ENCODE measurements at regions not wholly inside any gene's neighbourhood (a gene's known extent, or its start where the extent isn't known, plus 50 kb on each side); places are given as distances from the start of the nearest gene placed in this dataset.

DNA sequence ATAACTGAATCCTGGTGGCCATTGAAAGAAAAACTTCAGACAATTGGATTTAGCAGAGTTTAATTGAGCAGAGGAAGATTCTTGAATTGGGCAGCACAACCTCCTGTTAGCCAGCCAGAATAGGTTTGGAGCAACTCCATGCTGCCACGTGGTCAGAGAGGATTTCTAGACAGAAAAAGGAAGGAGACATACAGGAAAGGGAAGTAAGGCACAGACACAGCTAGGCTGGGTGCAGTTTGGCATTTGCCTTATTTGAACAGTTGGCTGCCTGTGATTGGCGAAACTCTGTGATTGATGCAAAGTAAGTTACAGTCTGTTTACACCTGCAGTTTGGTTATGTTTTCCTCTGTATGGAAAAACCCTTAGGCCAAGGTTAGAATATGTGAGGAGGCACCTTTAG, 85.8 kb upstream of the SPATA13 start:
- peaks cover 7% of the 10 kb centered on the region for H3K4me1 ChIP-seq (ENCODE audit: control insufficient read depth, insufficient read depth, low read length)
- no peaks in the 10 kb centered on the region for H3K27me3 ChIP-seq (ENCODE audit: control insufficient read depth, insufficient read depth, low read length)
- no peak overlapping the region for H3K4me3 ChIP-seq (ENCODE audit: low read depth, low read length)
- no peaks in the 10 kb centered on the region for H3K36me3 ChIP-seq (ENCODE audit: control insufficient read depth, insufficient read depth, low read length)
- no peaks in the 10 kb centered on the region for H3K9me3 ChIP-seq (ENCODE audit: control insufficient read depth, insufficient read depth, low read length)
- no peak overlapping the region for H3K9ac ChIP-seq (ENCODE audit: low read depth, low read length)

DNA sequence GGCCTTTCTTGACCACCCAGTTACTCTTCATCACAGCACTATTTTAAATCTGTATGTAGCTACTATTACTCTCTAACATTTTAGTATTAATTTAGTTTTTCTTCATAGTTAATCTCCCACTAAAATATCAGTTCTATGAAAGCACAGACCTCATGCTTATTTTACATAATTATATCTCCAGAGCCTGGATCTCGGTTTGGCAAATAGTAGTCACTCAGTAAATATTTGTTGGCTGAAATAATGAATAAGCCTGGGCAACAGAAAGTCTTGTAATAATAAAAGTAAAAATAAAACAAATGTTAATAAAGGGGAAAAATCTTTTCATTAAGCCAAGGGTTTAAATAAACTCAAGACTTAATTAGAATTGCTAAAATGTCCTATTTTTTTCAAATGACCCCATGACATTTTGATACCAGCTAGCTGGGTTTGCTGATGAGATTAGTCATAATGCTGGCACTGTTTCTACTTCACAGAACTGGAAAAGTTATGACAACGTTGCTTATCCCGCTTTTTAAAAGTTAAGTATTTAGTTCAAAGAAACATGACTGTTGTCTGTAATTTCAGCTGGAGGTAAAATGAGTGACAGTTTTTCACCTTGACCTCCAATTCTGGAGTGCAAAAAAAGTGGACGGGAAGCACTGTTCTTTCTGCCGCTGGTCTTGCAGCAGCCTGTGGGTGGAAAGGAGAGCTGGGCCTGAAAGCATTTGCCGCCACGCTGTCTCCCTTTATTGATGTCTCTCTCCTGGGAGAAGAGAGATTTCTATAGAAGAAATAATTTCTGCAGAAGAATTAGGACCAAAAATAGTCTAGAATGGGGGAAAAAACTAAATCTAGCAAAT, 85.2 kb upstream of the SPATA13 start:
- no peak overlapping the region for H3K9ac ChIP-seq (ENCODE audit: low read depth, low read length)
- H3K4me3 ChIP-seq (ENCODE audit: low read depth, low read length) = no peak overlapping the region
- H3K36me3 ChIP-seq (ENCODE audit: control insufficient read depth, insufficient read depth, low read length) = no peaks in the 10 kb centered on the region
- H3K4me1 ChIP-seq (ENCODE audit: control insufficient read depth, insufficient read depth, low read length) = peaks cover 7% of the 10 kb centered on the region
- H3K27me3 ChIP-seq (ENCODE audit: control insufficient read depth, insufficient read depth, low read length) = no peaks in the 10 kb centered on the region
- H3K9me3 ChIP-seq (ENCODE audit: control insufficient read depth, insufficient read depth, low read length) = no peaks in the 10 kb centered on the region

DNA sequence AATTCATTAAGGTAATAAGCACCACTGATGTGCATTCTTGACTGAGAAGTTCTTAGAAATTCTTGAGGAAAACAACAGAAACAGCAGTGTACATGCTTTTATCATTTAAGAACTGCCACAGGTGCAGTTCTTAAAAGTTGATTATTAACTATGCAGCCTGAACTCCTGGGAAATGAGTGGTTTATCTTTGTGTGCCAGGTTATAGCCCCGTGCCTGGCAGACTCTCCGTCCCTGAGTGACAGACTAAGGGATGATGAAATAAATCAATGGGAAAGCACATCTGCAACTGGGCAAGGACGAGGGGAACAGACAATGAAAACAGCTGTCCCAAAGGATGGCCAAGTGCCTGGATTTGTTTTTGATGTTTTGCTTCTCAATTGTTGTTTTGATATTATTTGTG, 84.4 kb upstream of the SPATA13 start:
- Histone ChIP-seq H3K36me3 (ENCODE audit: control insufficient read depth, insufficient read depth, low read length) (no peaks in the 10 kb centered on the region), H3K27me3 (ENCODE audit: control insufficient read depth, insufficient read depth, low read length) (no peaks in the 10 kb centered on the region), H3K4me3 (ENCODE audit: low read depth, low read length) (no peak overlapping the region), H3K9me3 (ENCODE audit: control insufficient read depth, insufficient read depth, low read length) (no peaks in the 10 kb centered on the region), H3K4me1 (ENCODE audit: control insufficient read depth, insufficient read depth, low read length) (peaks cover 7% of the 10 kb centered on the region), H3K9ac (ENCODE audit: low read depth, low read length) (no peak overlapping the region)

DNA sequence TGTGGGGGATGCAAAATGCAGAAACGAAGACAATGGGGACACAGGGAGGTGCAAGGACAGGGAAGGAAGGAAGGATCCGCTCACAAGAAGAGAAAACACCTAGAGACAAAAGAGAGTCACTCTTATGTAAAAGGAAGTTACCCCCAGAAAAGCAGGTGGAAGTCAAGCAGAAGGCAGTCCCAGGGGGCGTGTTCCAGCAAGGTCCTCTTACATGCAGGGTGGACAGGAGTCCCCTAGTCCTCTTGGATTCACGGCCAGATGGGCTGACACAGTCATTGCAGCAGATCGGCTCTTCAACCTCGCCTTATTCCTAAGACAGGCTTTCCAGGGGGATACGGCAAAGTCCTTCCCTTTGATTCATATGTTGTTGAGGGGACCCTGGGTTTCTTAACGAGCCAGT, 83.9 kb upstream of the SPATA13 start:
- Histone ChIP-seq H3K9me3 (ENCODE audit: control insufficient read depth, insufficient read depth, low read length) (no peaks in the 10 kb centered on the region), H3K36me3 (ENCODE audit: control insufficient read depth, insufficient read depth, low read length) (no peaks in the 10 kb centered on the region), H3K4me3 (ENCODE audit: low read depth, low read length) (no peak overlapping the region), H3K27me3 (ENCODE audit: control insufficient read depth, insufficient read depth, low read length) (no peaks in the 10 kb centered on the region), H3K9ac (ENCODE audit: low read depth, low read length) (no peak overlapping the region), H3K4me1 (ENCODE audit: control insufficient read depth, insufficient read depth, low read length) (peaks cover 7% of the 10 kb centered on the region)

DNA sequence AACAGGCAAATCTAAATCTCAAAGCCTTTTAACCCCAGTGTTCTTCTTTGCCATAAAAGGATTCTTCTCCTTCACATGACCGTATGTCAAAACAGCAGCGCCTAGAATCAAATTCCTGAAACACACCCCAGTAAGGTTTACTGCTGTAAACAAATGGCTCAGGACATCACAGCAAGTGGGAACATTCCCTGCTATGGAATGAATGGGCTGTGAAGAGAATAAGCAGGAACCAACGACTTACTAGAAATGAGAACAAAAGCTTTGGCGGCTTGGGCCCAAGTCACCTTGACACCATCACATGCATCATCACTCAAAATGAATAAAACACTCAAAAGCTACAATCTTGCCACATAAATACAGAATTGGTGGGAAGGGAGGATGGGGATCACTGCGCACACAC, 80.4 kb upstream of the SPATA13 start:
- Histone ChIP-seq H3K36me3 (ENCODE audit: control insufficient read depth, insufficient read depth, low read length) (no peaks in the 10 kb centered on the region), H3K4me3 (ENCODE audit: low read depth, low read length) (no peak overlapping the region), H3K9ac (ENCODE audit: low read depth, low read length) (no peak overlapping the region), H3K9me3 (ENCODE audit: control insufficient read depth, insufficient read depth, low read length) (no peaks in the 10 kb centered on the region), H3K4me1 (ENCODE audit: control insufficient read depth, insufficient read depth, low read length) (peaks cover 7% of the 10 kb centered on the region), H3K27me3 (ENCODE audit: control insufficient read depth, insufficient read depth, low read length) (no peaks in the 10 kb centered on the region)

DNA sequence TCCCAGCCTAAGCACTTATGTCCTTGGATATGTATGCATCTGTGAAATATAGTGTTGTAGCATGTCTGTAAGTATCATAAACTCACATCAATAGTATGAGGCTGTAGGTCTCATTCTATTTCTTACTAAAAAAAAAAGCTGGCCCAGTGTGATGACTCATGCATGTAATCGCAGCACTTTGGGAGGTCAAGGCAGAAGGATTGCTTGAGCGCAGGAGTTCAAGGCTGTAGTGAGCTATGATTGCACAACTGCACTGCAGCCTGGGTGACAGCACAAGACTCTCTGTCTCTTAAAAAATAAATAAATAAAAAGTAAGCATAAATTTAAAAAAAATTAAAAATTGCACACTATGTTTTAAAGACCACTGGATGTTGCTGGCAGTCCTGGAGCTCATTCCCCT, 79.1 kb upstream of the SPATA13 start:
- no peaks in the 10 kb centered on the region for H3K36me3 ChIP-seq (ENCODE audit: control insufficient read depth, insufficient read depth, low read length)
- peaks cover 6% of the 10 kb centered on the region for H3K4me1 ChIP-seq (ENCODE audit: control insufficient read depth, insufficient read depth, low read length)
- no peak overlapping the region for H3K9ac ChIP-seq (ENCODE audit: low read depth, low read length)
- H3K4me3 ChIP-seq (ENCODE audit: low read depth, low read length) = no peak overlapping the region
- H3K9me3 ChIP-seq (ENCODE audit: control insufficient read depth, insufficient read depth, low read length) = no peaks in the 10 kb centered on the region
- H3K27me3 ChIP-seq (ENCODE audit: control insufficient read depth, insufficient read depth, low read length) = no peaks in the 10 kb centered on the region

DNA sequence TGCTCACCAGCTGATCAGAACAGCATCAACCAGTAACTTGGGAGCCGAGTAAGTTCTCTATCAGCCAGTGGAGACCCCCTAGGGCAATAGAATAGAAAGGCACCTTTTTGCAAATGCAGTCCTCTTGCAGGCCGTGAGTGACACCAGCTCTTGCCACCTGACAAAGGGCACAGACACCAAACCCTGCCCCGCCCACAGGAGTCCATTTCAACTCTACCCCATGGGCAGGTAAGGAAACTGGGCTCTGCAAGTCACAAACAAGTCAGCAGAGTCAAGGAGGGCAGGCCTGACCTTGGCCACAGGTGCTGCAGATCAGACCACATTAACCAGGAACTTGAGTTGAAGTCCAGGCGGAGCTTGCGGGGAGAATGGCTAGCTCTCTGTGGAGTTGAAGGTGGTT, 77.4 kb upstream of the SPATA13 start:
- Histone ChIP-seq H3K36me3 (ENCODE audit: control insufficient read depth, insufficient read depth, low read length) (no peaks in the 10 kb centered on the region), H3K4me3 (ENCODE audit: low read depth, low read length) (no peak overlapping the region), H3K27me3 (ENCODE audit: control insufficient read depth, insufficient read depth, low read length) (no peaks in the 10 kb centered on the region), H3K4me1 (ENCODE audit: control insufficient read depth, insufficient read depth, low read length) (no peaks in the 10 kb centered on the region), H3K9ac (ENCODE audit: low read depth, low read length) (no peak overlapping the region), H3K9me3 (ENCODE audit: control insufficient read depth, insufficient read depth, low read length) (no peaks in the 10 kb centered on the region)

DNA sequence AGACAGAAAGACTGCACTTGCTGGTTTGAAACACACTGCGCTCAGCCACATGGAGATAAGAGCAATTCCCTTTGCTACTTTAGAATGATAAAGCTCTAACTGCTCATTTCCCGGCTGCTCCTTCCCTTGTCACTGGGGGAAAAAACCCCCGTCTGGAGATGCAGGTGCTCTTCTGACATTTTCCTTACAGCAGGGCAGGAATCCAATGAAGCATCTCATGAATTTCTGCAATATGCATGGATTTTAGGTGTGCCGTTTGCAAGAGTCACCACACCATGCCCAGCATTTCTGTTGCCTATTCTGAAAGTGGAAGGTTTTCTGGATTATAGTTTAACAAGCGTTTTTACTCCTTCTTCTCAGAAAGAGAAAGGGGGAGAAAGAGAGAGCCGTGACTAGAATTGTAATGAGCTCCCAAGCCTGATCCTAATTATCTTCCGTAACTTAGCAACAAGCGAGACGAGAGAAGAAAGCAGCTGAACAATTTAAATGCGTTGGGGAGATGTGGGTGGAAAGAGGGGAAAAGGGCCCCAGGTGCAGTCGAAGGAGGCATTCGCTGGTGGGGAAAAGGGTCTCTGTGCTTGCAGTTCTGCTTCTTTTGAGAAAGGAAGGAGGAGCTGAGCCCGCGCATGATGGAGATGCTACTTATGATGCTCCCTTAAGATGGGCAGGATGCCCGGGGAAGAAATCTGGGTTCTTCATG, 76.6 kb upstream of the SPATA13 start:
- Histone ChIP-seq H3K36me3 (ENCODE audit: control insufficient read depth, insufficient read depth, low read length) (no peaks in the 10 kb centered on the region), H3K4me1 (ENCODE audit: control insufficient read depth, insufficient read depth, low read length) (no peaks in the 10 kb centered on the region), H3K9ac (ENCODE audit: low read depth, low read length) (no peak overlapping the region), H3K27me3 (ENCODE audit: control insufficient read depth, insufficient read depth, low read length) (no peaks in the 10 kb centered on the region), H3K9me3 (ENCODE audit: control insufficient read depth, insufficient read depth, low read length) (no peaks in the 10 kb centered on the region), H3K4me3 (ENCODE audit: low read depth, low read length) (no peak overlapping the region)

DNA sequence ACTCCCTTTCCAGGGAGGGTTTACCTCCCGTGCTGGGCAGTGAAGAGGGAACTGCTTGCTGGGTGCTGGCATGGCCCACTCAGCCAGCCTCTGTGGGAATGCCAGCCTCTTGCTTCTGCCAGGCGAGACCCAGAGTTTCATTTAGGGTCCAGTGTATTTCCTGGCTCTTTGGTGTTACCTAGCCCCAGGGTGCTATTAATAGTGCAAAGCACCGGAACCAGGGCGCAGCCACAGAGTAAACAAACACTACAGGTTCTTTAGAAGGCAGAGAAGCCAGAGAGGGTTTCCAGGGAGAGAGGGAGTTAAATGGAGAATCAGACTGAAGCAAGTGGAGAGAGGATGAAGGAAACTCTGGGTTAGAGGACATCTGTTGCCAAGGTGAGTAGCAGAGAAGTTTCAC, 74.9 kb upstream of the SPATA13 start:
- Histone ChIP-seq H3K9ac (ENCODE audit: low read depth, low read length) (no peak overlapping the region), H3K4me1 (ENCODE audit: control insufficient read depth, insufficient read depth, low read length) (no peaks in the 10 kb centered on the region), H3K9me3 (ENCODE audit: control insufficient read depth, insufficient read depth, low read length) (no peaks in the 10 kb centered on the region), H3K36me3 (ENCODE audit: control insufficient read depth, insufficient read depth, low read length) (no peaks in the 10 kb centered on the region), H3K27me3 (ENCODE audit: control insufficient read depth, insufficient read depth, low read length) (no peaks in the 10 kb centered on the region), H3K4me3 (ENCODE audit: low read depth, low read length) (no peak overlapping the region)

DNA sequence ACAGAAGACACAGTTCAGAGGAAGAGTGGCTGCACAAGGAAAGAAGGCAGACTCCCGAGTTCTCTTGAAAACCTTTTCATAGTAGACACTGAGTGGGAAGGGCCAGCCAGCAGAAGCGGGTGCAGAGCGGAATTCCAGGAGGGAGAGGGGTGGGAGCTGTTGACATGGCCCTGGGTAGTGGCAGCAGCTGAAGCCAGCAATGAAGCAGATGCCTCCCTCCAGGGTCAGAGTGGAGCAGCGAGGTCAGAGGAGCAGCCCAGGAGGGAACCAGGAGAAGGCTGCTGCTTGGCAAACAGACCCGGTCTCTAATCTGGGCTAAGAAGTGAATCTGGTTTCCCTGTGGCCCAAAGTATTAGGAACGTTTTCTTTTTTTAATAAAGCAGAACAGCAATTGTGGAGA, 73.9 kb upstream of the SPATA13 start:
- Histone ChIP-seq H3K4me1 (ENCODE audit: control insufficient read depth, insufficient read depth, low read length) (no peaks in the 10 kb centered on the region), H3K27me3 (ENCODE audit: control insufficient read depth, insufficient read depth, low read length) (no peaks in the 10 kb centered on the region), H3K9ac (ENCODE audit: low read depth, low read length) (no peak overlapping the region)

DNA sequence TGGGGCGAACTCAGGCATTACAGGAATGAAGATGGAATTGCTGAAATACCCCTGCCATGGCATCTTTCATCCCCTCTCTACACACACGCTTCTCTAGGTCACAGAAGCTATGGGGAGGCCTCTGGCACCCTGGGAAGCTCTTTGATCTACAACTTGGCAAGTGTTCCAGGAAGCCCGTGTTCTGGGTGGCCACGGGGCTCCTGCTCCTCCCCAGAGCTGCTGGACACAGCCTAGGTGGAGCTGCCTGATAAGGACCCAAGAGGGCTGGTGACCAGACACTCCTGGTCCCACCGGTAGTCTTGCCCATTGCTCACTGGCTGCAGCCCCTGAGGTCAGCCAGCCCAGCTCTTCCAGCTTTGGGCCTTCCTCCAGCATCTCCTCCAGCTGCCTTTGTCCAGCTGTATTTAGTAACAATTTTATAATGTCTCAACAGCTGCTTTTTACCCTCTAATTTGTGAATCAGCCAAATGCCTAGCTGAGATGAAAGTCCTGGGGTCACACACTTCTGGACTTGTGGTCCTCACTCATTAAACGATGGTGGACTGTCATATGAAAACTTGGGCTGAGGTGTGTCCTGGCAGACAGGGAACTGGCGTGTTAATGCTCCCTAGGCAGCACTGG, 72.8 kb upstream of the SPATA13 start:
- H3K36me3 ChIP-seq (ENCODE audit: control insufficient read depth, insufficient read depth, low read length) = no peaks in the 10 kb centered on the region
- no peaks in the 10 kb centered on the region for H3K9me3 ChIP-seq (ENCODE audit: control insufficient read depth, insufficient read depth, low read length)
- H3K9ac ChIP-seq (ENCODE audit: low read depth, low read length) = no peak overlapping the region
- no peak overlapping the region for H3K4me3 ChIP-seq (ENCODE audit: low read depth, low read length)
- H3K4me1 ChIP-seq (ENCODE audit: control insufficient read depth, insufficient read depth, low read length) = no peaks in the 10 kb centered on the region
- H3K27me3 ChIP-seq (ENCODE audit: control insufficient read depth, insufficient read depth, low read length) = no peaks in the 10 kb centered on the region

More for the DNA sequence above, 73.9 kb upstream of the SPATA13 start:
- no peak overlapping the region for H3K4me3 ChIP-seq (ENCODE audit: low read depth, low read length)
- H3K9me3 ChIP-seq (ENCODE audit: control insufficient read depth, insufficient read depth, low read length) = no peaks in the 10 kb centered on the region
- H3K36me3 ChIP-seq (ENCODE audit: control insufficient read depth, insufficient read depth, low read length) = no peaks in the 10 kb centered on the region

DNA sequence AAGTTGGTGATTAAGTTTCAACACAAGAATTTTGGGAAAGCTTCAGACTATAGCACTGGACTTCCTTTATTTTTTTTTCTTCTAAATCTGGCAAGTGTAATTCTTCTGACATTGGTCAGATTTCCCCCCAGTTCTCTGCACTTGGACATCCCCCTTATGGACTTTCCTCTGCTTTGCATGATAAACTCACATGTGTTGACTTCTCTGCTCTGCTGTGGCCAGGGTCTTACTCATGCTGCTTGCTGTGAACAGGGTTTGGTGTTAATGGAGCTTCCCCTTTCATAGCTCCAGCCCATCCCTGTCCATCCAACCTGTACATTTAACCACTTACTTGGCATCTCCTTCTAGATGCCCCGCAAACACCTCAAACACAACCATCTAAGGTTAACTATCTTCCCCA, 70.5 kb upstream of the SPATA13 start:
- Histone ChIP-seq H3K36me3 (ENCODE audit: control insufficient read depth, insufficient read depth, low read length) (no peaks in the 10 kb centered on the region), H3K27me3 (ENCODE audit: control insufficient read depth, insufficient read depth, low read length) (no peaks in the 10 kb centered on the region), H3K9ac (ENCODE audit: low read depth, low read length) (no peak overlapping the region), H3K4me1 (ENCODE audit: control insufficient read depth, insufficient read depth, low read length) (no peaks in the 10 kb centered on the region), H3K9me3 (ENCODE audit: control insufficient read depth, insufficient read depth, low read length) (no peaks in the 10 kb centered on the region), H3K4me3 (ENCODE audit: low read depth, low read length) (no peak overlapping the region)
